ENCODE measurements at regions not wholly inside any gene's neighbourhood (a gene's known extent, or its start where the extent isn't known, plus 50 kb on each side); places are given as distances from the start of the nearest gene placed in this dataset.
A peak's percentile ranks its signal among the peaks of the same experiment; 100 is the strongest.

DNA sequence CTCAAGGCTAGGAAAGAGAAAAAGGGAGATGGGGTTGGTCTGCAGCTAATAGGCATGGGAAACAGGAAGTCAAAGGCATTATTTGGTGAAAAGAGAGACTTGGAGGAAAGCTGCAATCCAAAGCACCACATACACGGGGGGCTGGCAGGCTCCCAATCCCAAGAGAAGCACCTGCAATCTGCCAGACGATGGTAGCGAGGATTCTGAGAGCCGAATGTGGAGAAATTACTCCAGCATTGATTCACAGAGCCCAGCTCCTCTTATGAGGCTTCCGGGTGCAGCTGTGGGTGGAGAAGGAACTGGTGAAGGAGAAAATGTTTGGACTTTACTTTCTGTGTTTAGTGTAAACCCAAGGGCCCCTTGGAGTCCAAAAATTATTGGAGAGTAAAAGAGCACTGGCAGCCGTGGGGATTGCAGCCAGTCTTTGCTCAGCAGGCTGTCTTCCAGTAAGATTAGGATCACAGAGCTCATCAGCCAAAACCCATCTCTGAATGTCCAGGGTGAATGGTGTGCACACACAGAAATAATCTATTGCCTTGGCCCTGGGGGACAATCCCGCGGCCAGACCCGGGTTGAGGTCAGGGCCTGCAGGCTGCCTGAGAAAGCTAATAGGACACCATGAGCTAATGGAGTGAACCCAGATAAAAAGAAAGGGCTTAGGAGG is 197.6 kb downstream of the KIT start:
- Histone ChIP-seq H3K36me3 (ENCODE audit: control insufficient read depth in 2 of 2, insufficient read depth in 2 of 2, low read length in 1 of 2) (no peaks in the 10 kb centered on the region), H3K27ac (ENCODE audit: low read depth in 1 of 2, low read length in 1 of 2) (no peak overlapping the region), H3K27me3 (ENCODE audit: control insufficient read depth in 2 of 2, insufficient read depth in 1 of 2, low read length in 1 of 2) (no peaks in the 10 kb centered on the region), H3K9me3 (ENCODE audit: control insufficient read depth in 2 of 2, insufficient read depth in 1 of 2, low read length in 1 of 2) (no peaks in the 10 kb centered on the region), H3K4me3 (ENCODE audit: low read length in 2 of 2) (no peak overlapping the region), H3K4me1 (ENCODE audit: control insufficient read depth in 2 of 2, insufficient read depth in 2 of 2, low read length in 2 of 2) (no peaks in the 10 kb centered on the region)
- 95% methylated on average over 9 of the region's 9 CpGs for WGBS
- DNase-seq (ENCODE audit: low read depth in 6 of 9, low spot score in 9 of 9): no peak

DNA sequence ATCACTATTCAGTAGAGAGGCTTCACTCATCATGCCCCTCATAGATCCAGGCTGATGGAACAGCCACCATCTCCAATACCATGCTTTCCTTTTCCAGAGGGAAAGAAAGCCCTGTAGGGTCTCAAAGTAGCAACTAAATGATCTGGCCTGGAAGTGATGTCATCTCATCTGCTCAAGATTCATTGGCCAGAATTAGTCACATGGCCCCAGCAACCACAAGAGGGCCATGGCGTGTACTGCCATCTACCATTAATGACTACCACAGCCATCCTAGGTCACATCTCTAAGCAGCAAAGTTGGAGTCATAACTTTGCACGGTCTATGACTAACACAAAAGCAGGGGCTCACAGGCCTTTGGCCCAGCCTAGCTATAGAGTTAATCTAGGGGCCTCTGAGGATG is 194.8 kb downstream of the KIT start:
- no peak overlapping the region for H3K27ac ChIP-seq (ENCODE audit: low read depth in 1 of 2, low read length in 1 of 2)
- no peak for DNase-seq (ENCODE audit: low read depth in 6 of 9, low spot score in 9 of 9)
- WGBS: 95% methylated on average over 2 of the region's 2 CpGs
- no peak overlapping the region for H3K4me3 ChIP-seq (ENCODE audit: low read length in 2 of 2)
- H3K4me1 ChIP-seq (ENCODE audit: control insufficient read depth in 2 of 2, insufficient read depth in 2 of 2, low read length in 2 of 2): no peaks in the 10 kb centered on the region
- no peaks in the 10 kb centered on the region for H3K9me3 ChIP-seq (ENCODE audit: control insufficient read depth in 2 of 2, insufficient read depth in 1 of 2, low read length in 1 of 2)
- H3K27me3 ChIP-seq (ENCODE audit: control insufficient read depth in 2 of 2, insufficient read depth in 1 of 2, low read length in 1 of 2): no peaks in the 10 kb centered on the region
- H3K36me3 ChIP-seq (ENCODE audit: control insufficient read depth in 2 of 2, insufficient read depth in 2 of 2, low read length in 1 of 2): no peaks in the 10 kb centered on the region

- no peak overlapping the region for H3K4me3 ChIP-seq (ENCODE audit: low read length in 2 of 2)
- no peak overlapping the region for H3K27ac ChIP-seq (ENCODE audit: low read depth in 1 of 2, low read length in 1 of 2)
- DNase-seq (ENCODE audit: low read depth in 6 of 9, low spot score in 9 of 9): no peak
- no peaks in the 10 kb centered on the region for H3K36me3 ChIP-seq (ENCODE audit: control insufficient read depth in 2 of 2, insufficient read depth in 2 of 2, low read length in 1 of 2)
- H3K27me3 ChIP-seq (ENCODE audit: control insufficient read depth in 2 of 2, insufficient read depth in 1 of 2, low read length in 1 of 2): no peaks in the 10 kb centered on the region
- WGBS: 98% methylated on average over 1 of the region's 1 CpG
- no peaks in the 10 kb centered on the region for H3K4me1 ChIP-seq (ENCODE audit: control insufficient read depth in 2 of 2, insufficient read depth in 2 of 2, low read length in 2 of 2)
- H3K9me3 ChIP-seq (ENCODE audit: control insufficient read depth in 2 of 2, insufficient read depth in 1 of 2, low read length in 1 of 2): no peaks in the 10 kb centered on the region
These were observed 194.3 kb downstream of the KIT start for GRCh38 chr4:54852054-54852453.

- H3K27ac ChIP-seq (ENCODE audit: low read depth in 1 of 2, low read length in 1 of 2): no peak overlapping the region
- H3K4me3 ChIP-seq (ENCODE audit: low read length in 2 of 2): no peak overlapping the region
- 91% methylated on average over 2 of the region's 2 CpGs for WGBS
- H3K4me1 ChIP-seq (ENCODE audit: control insufficient read depth in 2 of 2, insufficient read depth in 2 of 2, low read length in 2 of 2): no peaks in the 10 kb centered on the region
- DNase-seq (ENCODE audit: low read depth in 6 of 9, low spot score in 9 of 9): no peak
- no peaks in the 10 kb centered on the region for H3K9me3 ChIP-seq (ENCODE audit: control insufficient read depth in 2 of 2, insufficient read depth in 1 of 2, low read length in 1 of 2)
- no peaks in the 10 kb centered on the region for H3K36me3 ChIP-seq (ENCODE audit: control insufficient read depth in 2 of 2, insufficient read depth in 2 of 2, low read length in 1 of 2)
- no peaks in the 10 kb centered on the region for H3K27me3 ChIP-seq (ENCODE audit: control insufficient read depth in 2 of 2, insufficient read depth in 1 of 2, low read length in 1 of 2)
These were observed 187.2 kb downstream of the KIT start for GRCh38 chr4:54844911-54845310.

DNA sequence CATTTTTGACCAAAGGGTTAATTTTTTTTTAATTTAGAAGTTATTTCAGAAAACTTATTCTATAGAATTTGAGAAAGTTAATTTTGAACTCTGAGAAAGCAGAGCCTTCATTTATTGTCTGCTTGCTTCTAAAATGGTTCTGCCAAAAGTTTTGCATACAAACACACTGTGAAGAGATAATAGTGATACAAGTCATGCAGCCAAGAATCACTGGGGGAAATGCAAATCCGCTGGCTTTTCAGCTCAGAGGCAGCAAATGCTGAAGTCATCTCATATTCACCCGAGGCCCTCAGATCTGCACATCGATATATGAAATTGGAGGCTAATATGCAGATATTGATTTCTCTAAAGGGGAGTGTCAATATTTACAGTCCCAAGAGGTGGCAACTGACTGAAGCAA is 186.2 kb downstream of the KIT start:
- no peaks in the 10 kb centered on the region for H3K4me1 ChIP-seq (ENCODE audit: control insufficient read depth in 2 of 2, insufficient read depth in 2 of 2, low read length in 2 of 2)
- H3K27me3 ChIP-seq (ENCODE audit: control insufficient read depth in 2 of 2, insufficient read depth in 1 of 2, low read length in 1 of 2): no peaks in the 10 kb centered on the region
- H3K4me3 ChIP-seq (ENCODE audit: low read length in 2 of 2): no peak overlapping the region
- H3K9me3 ChIP-seq (ENCODE audit: control insufficient read depth in 2 of 2, insufficient read depth in 1 of 2, low read length in 1 of 2): no peaks in the 10 kb centered on the region
- no peak overlapping the region for H3K27ac ChIP-seq (ENCODE audit: low read depth in 1 of 2, low read length in 1 of 2)
- no peaks in the 10 kb centered on the region for H3K36me3 ChIP-seq (ENCODE audit: control insufficient read depth in 2 of 2, insufficient read depth in 2 of 2, low read length in 1 of 2)
- WGBS: 96% methylated on average over 3 of the region's 3 CpGs
- DNase-seq (ENCODE audit: low read depth in 6 of 9, low spot score in 9 of 9): no peak

- Histone ChIP-seq H3K27ac (ENCODE audit: low read depth in 1 of 2, low read length in 1 of 2) (no peak overlapping the region), H3K9me3 (ENCODE audit: control insufficient read depth in 2 of 2, insufficient read depth in 1 of 2, low read length in 1 of 2) (no peaks in the 10 kb centered on the region), H3K36me3 (ENCODE audit: control insufficient read depth in 2 of 2, insufficient read depth in 2 of 2, low read length in 1 of 2) (no peaks in the 10 kb centered on the region), H3K4me3 (ENCODE audit: low read length in 2 of 2) (no peak overlapping the region), H3K27me3 (ENCODE audit: control insufficient read depth in 2 of 2, insufficient read depth in 1 of 2, low read length in 1 of 2) (no peaks in the 10 kb centered on the region), H3K4me1 (ENCODE audit: control insufficient read depth in 2 of 2, insufficient read depth in 2 of 2, low read length in 2 of 2) (no peaks in the 10 kb centered on the region)
- DNase-seq (ENCODE audit: low read depth in 6 of 9, low spot score in 9 of 9): no peak
- 94% methylated on average over 6 of the region's 6 CpGs for WGBS
These were observed 185.3 kb downstream of the KIT start for GRCh38 chr4:54843106-54843505.

DNA sequence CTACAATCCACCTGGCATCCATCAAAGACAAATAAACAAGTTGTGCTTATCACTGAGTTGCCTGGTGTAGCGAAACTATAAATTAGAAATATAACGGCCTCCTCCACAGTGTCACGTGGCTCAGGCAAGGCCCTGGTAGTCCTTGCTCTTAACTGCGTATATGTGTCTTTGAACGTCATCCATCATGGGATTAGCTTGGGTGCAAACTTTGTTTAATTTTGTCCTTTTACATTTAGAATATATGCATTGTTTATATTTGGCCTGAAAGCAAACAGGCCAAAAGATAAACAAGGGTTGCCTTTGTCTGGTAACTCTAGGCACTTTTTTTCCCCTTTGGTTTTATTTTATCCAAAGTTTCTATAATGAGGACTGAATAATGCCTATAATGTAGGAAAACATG is 184.9 kb downstream of the KIT start:
- no peak for DNase-seq (ENCODE audit: low read depth in 6 of 9, low spot score in 9 of 9)
- Histone ChIP-seq H3K27me3 (ENCODE audit: control insufficient read depth in 2 of 2, insufficient read depth in 1 of 2, low read length in 1 of 2) (no peaks in the 10 kb centered on the region), H3K4me1 (ENCODE audit: control insufficient read depth in 2 of 2, insufficient read depth in 2 of 2, low read length in 2 of 2) (no peaks in the 10 kb centered on the region), H3K36me3 (ENCODE audit: control insufficient read depth in 2 of 2, insufficient read depth in 2 of 2, low read length in 1 of 2) (no peaks in the 10 kb centered on the region), H3K9me3 (ENCODE audit: control insufficient read depth in 2 of 2, insufficient read depth in 1 of 2, low read length in 1 of 2) (no peaks in the 10 kb centered on the region), H3K27ac (ENCODE audit: low read depth in 1 of 2, low read length in 1 of 2) (no peak overlapping the region), H3K4me3 (ENCODE audit: low read length in 2 of 2) (no peak overlapping the region)
- 95% methylated on average over 5 of the region's 5 CpGs for WGBS

DNA sequence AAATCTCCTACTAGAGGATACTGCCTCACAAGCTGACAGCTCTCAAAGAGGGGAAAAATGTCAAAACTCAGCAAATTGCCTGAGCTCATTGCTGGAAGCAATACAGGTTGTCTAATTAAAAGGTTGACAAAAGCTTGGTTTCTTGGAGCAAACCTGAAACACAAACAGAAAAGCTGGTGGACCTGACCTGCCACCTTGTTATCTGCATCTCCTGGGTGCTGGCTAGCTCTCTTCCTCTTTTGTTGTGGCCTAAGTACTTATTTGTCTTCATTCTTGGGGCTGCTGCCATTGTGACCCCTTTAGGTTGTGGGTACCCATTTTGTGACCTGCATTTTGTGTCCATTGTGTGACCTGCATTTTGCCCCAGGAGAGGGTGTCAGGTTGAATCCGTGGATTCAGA is 184.5 kb downstream of the KIT start:
- WGBS: 98% methylated on average over 1 of the region's 1 CpG
- no peak overlapping the region for H3K27ac ChIP-seq (ENCODE audit: low read depth in 1 of 2, low read length in 1 of 2)

GRCh38 chr4:54840992-54841768 is 183.4 kb downstream of the KIT start:
- DNase-seq (ENCODE audit: low read depth in 6 of 9, low spot score in 9 of 9): peak in 3 of 9 donors; percentile 13 to 47 (median 14)
- no peak overlapping the region for H3K4me3 ChIP-seq (ENCODE audit: low read length in 2 of 2)
- H3K36me3 ChIP-seq (ENCODE audit: control insufficient read depth in 2 of 2, insufficient read depth in 2 of 2, low read length in 1 of 2): no peaks in the 10 kb centered on the region
- H3K9me3 ChIP-seq (ENCODE audit: control insufficient read depth in 2 of 2, insufficient read depth in 1 of 2, low read length in 1 of 2): no peaks in the 10 kb centered on the region
- 93% methylated on average over 2 of the region's 2 CpGs for WGBS
- H3K4me1 ChIP-seq (ENCODE audit: control insufficient read depth in 2 of 2, insufficient read depth in 2 of 2, low read length in 2 of 2): no peaks in the 10 kb centered on the region
- no peaks in the 10 kb centered on the region for H3K27me3 ChIP-seq (ENCODE audit: control insufficient read depth in 2 of 2, insufficient read depth in 1 of 2, low read length in 1 of 2)
- no peak overlapping the region for H3K27ac ChIP-seq (ENCODE audit: low read depth in 1 of 2, low read length in 1 of 2)

More for the DNA sequence above, 184.5 kb downstream of the KIT start:
- H3K27me3 ChIP-seq (ENCODE audit: control insufficient read depth in 2 of 2, insufficient read depth in 1 of 2, low read length in 1 of 2): no peaks in the 10 kb centered on the region
- H3K36me3 ChIP-seq (ENCODE audit: control insufficient read depth in 2 of 2, insufficient read depth in 2 of 2, low read length in 1 of 2): no peaks in the 10 kb centered on the region
- H3K4me3 ChIP-seq (ENCODE audit: low read length in 2 of 2): no peak overlapping the region
- H3K9me3 ChIP-seq (ENCODE audit: control insufficient read depth in 2 of 2, insufficient read depth in 1 of 2, low read length in 1 of 2): no peaks in the 10 kb centered on the region
- H3K4me1 ChIP-seq (ENCODE audit: control insufficient read depth in 2 of 2, insufficient read depth in 2 of 2, low read length in 2 of 2): no peaks in the 10 kb centered on the region
- DNase-seq (ENCODE audit: low read depth in 6 of 9, low spot score in 9 of 9): no peak

Measured in thymus (tissue), 11 donors.